K562 (cell line): ENCODE measurements at regions not wholly inside any gene's neighbourhood (a gene's known extent, or its start where the extent isn't known, plus 50 kb on each side); places are given as distances from the start of the nearest gene placed in this dataset.

Source experiments
- KDM1A ChIP-seq, 2 experiments: fragments of 450-650 bp; IDR thresholded peaks; 2 replicates each; pipeline ENCODE4 v1.6.1; 2016; ENCODE audit warnings: mild to moderate bottlenecking in 2 of 2
- MTA3 ChIP-seq: fragments of 450-650 bp; formaldehyde crosslinking; IDR thresholded peaks from 2 replicates; pipeline ENCODE4 v1.6.1; 2017; ENCODE audit warnings: mild to moderate bottlenecking, borderline replicate concordance
- NFIC ChIP-seq: fragments of 450-650 bp; IDR thresholded peaks from 2 replicates; pipeline ENCODE4 v1.6.1; 2017; ENCODE audit warnings: mild to moderate bottlenecking, inconsistent platforms
- SMARCA4 ChIP-seq: fragments of 450-650 bp; IDR thresholded peaks from 2 replicates; pipeline ENCODE4 v1.6.1; 2016
- STAT5A ChIP-seq: IDR thresholded peaks from 2 replicates; pipeline ENCODE4 v1.6.1; 2012; ENCODE audit warnings: low read length, inconsistent platforms, borderline replicate concordance
- ZNF121 ChIP-seq: sonication (generic); formaldehyde crosslinking; conservative IDR thresholded peaks from 2 replicates; pipeline ENCODE4 v1.8.0; 2022; ENCODE audit warnings: missing genetic modification reagents

- TF ChIP-seq STAT5A = no peak
- no peak for TF ChIP-seq MTA3
- TF ChIP-seq KDM1A (IDR thresholded peaks at IDR 0.05) = no peak
- TF ChIP-seq NFIC = no peak
- no peak for TF ChIP-seq ZNF121 (CRISPR knock-in tag)
- no peak for TF ChIP-seq SMARCA4
These were observed 175.6 kb upstream of the VWC2 start for GRCh38 chr7:49597805-49598204.
